Fibroblast of skin of back (primary cell): ENCODE measurements at regions not wholly inside any gene's neighbourhood (a gene's known extent, or its start where the extent isn't known, plus 50 kb on each side); places are given as distances from the start of the nearest gene placed in this dataset.
"Not testable (repeated sequence)": the region's sequence is repeated elsewhere in the genome, so short reads cannot be mapped to it uniquely, and the experiment has no call there.

ENCODE experiments used
- DNase-seq: peaks from one replicate; pipeline ENCODE4 v3.0.0-alpha.2; 2013

- peak; percentile 45 for DNase-seq
Observed at GRCh38 chr13:110044551-110045111, 258.2 kb upstream of the IRS2 start.

GRCh38 chr13:110042253-110042950 is 256.0 kb upstream of the IRS2 start:
- no peak for DNase-seq

GRCh38 chr13:110041638-110042037 is 255.3 kb upstream of the IRS2 start:
- DNase-seq = not testable (repeated sequence)

- no peak for DNase-seq
Observed at GRCh38 chr13:110037925-110038573, 251.7 kb upstream of the IRS2 start.

DNA sequence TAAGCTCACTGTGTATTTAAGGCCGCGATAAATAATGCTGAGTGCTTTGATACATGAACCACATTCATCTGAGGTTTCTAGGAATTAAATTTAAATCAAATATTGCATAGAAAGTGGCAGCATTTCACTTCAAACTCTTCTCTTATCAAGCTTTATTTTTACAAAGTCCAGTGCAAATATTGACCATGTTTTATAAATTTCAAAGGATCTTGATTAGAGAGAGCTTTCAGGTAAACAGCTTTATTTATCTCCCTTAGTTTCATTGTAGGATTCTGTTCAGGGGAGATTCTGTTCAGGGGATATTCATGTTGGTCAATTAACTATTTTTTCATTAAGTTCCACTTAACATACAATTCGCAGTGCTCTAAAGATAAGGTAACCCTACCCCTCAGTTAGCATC is 249.7 kb upstream of the IRS2 start:
- no peak for DNase-seq

DNA sequence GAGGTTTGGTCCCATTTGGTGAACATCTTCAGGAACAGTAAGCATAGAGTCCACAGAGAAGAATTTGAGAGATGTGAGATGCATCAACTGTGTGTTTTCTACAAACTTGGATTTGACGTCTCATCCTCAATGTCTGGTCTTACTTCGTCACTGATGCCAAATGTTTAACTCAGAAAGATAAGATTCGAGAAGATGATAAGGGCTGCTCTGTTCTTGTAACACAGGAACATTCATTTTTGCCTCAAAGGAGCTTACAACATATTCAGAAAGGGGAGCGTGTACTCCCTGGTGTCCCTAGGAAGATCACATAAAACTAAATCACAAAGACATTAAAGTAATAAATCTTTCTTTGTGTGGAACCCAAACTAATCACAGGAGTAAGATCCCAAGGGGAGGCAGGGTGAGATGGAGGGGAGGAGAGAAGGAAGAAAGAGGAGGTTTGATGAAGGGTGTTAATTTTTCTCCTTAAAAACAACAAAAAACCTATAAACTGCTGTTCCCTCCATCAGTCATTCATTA is 247.7 kb upstream of the IRS2 start:
- DNase-seq = no peak

DNA sequence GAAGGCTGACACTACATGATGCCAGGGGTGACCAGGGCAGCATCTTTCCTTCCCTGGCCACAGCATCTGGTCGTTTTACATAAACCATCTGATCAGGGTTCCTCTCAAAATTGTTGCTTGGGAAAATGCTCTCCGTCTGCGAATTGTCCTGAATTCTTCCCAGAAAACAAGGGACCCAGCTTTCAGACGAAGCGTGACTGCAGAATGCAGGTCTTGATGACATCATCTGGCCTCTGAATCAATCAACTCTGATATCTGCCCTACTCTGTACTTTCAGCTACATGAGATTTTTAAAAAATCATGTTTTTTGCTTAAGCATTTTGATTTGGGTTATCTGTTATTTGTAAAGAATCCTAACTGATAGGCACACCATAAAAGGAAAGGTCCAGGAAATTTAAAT is 246.6 kb upstream of the IRS2 start:
- DNase-seq = no peak

- no peak for DNase-seq
Observed at GRCh38 chr13:110030394-110030928, 244.1 kb upstream of the IRS2 start.

DNA sequence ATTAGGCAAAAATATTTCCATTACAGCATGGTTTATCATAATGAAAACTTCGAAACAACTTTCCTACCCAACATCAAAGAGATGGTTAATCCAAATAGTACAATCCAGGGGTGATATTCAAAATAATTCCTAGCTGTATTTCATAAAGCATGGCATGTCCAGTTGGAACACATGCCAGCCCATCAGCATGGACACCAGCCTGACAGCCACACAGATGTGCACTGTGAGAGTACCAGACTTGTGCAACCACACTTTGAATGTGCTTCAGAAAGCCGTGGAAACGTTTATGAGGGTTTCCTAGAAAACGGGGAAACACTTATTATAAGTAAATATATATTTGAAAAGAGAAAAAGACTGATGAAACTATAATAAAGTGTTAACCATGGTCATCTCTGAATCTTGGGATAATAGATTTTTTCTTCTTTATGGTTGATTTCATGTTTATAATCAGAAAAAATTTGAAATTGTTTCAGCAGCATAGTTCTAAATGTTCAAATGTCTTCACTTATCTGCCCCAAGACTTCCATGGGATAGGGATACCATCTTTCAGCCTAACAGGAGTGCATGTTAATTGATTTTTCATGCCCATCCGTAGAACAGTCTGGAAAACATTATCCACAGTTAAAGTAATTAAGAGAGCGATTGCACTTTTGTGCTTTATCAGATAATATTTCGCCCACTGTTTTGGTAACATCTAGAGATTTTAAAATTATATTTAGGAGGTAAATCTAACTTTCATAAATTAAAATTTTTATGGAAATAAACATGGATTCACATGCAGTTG is 242.6 kb upstream of the IRS2 start:
- DNase-seq = no peak

- DNase-seq = no peak
Observed at GRCh38 chr13:110028311-110028710, 241.9 kb upstream of the IRS2 start.

DNA sequence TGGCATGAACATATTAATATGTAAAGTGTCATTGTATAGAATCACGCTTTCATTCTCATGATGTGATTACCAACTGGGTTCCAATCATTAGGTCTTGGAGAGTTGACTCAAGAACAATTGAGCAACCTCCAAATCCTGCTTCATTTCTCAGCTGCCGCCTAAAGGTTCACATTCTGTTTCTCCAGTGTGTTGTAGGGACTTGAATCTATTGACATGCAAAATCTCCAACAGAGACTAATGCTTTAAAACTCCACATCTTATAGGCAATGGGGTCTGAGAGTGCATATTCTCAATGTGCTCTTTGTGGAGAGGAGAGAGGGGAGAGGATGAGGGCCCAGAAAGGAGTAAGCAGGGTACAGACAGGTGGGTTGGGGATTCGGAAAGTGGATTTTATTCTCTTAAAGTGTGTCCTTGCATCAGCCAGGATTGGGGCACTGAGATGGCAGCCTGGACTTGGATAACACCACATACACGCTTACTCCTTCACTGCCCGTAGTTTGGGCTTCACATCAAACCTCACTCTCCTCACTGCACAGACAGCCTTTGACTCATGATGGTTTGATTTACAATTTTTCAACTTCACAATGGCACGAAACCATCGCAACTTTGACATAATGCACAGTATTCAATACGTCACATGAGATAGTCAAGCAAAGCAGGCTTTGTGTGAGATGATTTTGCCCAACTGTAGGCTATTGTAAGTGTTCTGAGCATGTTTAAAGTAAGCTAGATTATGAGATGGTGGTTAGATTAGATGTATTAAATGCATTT is 241.3 kb upstream of the IRS2 start:
- DNase-seq = no peak

GRCh38 chr13:110024645-110024980 is 238.2 kb upstream of the IRS2 start:
- no peak for DNase-seq

DNA sequence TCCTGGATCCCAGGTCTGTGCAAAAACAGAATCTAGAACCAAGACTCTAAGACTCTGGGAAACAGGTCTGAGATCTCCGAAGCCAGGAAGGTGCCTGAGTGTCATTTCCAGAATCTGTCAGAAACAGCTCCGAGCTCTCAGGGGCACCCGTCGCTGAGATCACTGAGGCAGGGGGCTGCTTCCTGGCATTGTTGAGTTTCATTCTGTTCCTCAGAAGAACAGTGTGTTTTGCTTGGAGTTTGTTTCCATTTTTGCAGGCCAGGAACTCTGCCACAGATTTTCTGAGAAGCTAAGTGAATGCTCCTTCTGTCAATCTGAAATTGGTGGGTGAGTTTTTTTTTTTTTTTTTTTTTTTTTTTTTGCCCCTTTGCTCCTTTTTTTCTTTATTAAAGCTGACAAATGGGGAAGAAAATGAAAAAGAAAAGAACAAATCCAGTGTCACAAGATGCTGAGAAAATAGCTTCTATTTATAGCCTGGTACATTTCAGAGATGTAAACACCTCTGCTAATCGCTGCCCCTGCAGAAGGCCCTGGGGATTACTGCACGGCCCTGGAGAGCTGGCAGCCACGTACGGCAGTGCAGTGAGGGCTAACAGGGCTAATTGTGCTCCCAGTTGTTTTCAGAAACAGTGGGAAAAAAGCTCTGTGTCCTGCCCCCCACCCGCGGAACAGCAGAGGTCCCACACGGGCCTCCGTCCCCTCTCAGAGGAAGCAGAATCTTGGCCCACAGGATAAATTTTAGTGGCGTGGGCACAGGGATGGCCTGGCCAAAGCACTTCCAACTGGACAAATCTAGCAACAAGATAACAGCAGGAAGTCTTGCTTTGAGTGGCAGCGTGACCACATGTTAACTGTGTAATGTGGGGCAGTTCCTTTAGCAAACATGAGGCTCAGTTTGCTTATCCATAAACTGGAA is 237.6 kb upstream of the IRS2 start:
- DNase-seq = no peak

- DNase-seq = peak; percentile 52
Observed at GRCh38 chr13:110018009-110018408, 231.6 kb upstream of the IRS2 start.

DNA sequence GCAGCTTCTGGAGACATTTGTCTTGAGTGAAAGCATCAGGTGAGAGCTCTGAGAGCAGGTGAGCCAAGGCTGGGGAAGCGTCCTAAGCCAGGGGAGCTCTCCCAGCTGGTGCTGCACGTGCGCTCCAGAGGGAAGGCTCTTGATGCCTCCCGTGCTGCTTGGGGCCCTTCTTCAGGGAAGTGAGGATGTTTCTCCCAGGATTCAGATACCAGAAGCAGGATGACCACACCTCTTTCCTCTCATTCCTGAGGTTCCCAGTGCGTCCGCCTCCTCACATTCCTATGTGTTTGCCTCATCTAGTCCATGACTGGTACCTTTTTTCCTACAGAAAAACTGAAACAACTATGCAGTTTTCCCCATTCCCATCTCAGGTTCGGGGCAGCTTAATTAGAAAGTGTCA is 231.0 kb upstream of the IRS2 start:
- DNase-seq = peak; percentile 96

DNA sequence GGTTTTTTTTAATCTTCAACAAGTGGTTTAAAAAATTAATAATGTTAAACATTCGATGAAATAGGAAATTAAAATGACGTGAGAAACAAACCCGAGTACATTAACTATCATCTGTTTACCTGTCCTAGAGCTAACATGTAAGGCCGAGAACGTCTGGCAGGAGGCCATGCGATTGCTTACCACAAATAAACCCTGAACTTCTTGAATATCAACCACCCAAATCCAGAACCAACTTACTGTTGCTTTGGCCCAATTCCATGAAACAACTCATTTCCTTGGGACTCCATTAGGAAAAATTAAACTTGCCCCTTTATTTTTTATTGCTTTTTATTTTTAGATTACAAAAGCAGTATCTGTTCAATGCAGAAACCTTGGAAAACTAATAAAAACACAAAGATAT is 228.9 kb upstream of the IRS2 start:
- DNase-seq = no peak

DNA sequence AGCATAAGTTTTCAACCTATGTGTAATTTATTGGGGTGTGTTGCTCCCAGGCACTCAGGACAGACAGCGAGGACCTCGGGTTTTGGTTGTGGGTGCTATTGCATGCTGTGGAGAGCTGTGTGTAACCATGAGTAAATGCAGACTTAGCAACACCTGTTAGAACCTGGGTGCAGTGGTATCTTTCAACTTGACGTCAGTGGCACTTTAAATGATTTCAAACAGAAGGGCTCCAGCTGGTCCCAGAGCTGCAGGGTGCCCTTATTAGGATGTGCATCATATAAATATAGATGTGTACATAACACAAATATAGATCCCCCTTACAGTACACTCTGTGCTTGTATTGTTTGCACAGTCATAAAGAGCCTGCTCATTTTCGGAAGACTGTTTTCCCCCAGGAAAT is 228.3 kb upstream of the IRS2 start:
- DNase-seq = no peak

- peak; percentile 99 for DNase-seq
Observed at GRCh38 chr13:110012102-110012739, 225.8 kb upstream of the IRS2 start.

DNA sequence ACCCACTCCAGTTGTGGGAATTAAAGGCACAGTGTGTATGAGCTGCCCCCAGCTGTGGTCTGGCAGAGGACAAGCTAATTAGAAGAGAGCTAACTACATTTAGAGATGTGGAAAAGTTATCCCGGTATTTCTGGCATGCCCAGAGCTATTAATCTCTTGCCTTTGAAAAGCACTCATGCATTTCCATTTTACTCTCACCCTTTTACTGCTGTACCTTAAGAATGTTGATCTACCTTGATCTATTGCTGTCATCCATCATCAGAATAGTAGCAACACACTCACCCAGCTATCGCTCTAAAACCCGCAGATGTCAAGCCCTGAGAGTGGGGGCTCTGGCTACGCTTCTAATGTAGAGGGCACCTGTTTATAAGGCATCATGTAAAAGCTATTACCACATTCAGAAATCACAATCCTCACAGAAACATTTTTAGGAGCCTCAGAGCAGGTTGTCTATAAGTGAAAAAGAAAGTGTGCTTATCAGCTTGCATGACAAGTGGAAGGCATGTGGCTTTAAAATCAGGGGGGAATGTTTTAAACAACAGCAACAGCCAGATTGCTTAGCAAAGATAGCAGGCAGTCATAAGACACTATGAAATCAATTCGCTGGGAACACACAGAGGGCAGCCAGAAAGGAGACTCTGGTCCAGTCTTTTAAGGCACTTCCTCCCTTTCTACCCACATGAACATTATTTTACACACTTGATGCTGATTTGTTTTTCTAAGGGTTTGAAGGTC is 224.2 kb upstream of the IRS2 start:
- no peak for DNase-seq

- DNase-seq = no peak
Observed at GRCh38 chr13:110008816-110009215, 222.4 kb upstream of the IRS2 start.
